Adrenal gland (tissue), 9 donors: ENCODE measurements at regions not wholly inside any gene's neighbourhood (a gene's known extent, or its start where the extent isn't known, plus 50 kb on each side); places are given as distances from the start of the nearest gene placed in this dataset.

ENCODE experiments used
- DNase-seq, 7 donors: peaks; one replicate each; pipeline ENCODE4 v3.0.0-alpha.2; 2019 to 2020
- H3K27ac ChIP-seq, 5 donors: fragments of 200-600 bp; sonication (generic) in 4 of 5; 1 replicate in 3 of 5; 2 replicates in 2 of 5; pipeline versions ENCODE4 v1.5.1 to v1.8.0; 2016 to 2020; ENCODE audit warnings: mild to moderate bottlenecking in 1 of 5
- H3K27me3 ChIP-seq: fragments of 200-600 bp; 2 replicates; pipeline ENCODE4 v1.8.0; 2021
- H3K36me3 ChIP-seq, 2 donors: fragments of 200-600 bp; replicated peaks in 1 of 2; 1 replicate in 1 of 2; 2 replicates in 1 of 2; pipeline versions ENCODE4 v1.5.1 to v1.8.0; 2018 to 2022
- H3K4me1 ChIP-seq, 2 donors: fragments of 200-600 bp; replicated peaks in 1 of 2; 1 replicate in 1 of 2; 2 replicates in 1 of 2; pipeline versions ENCODE4 v1.5.1 to v1.8.0; 2018 to 2021
- H3K4me3 ChIP-seq, 4 donors: fragments of 200-600 bp; sonication (generic) in 3 of 4; one replicate each; pipeline ENCODE4 v1.5.1; 2016 to 2018
- H3K9me3 ChIP-seq, 3 donors: fragments of 200-600 bp; sonication (generic) in 1 of 3; replicated peaks in 1 of 3; 1 replicate in 2 of 3; 2 replicates in 1 of 3; pipeline versions ENCODE4 v1.5.1 to v1.8.0; 2016 to 2021
- CTCF ChIP-seq, 6 experiments: fragments of 450-650 bp in 4 of 6; fragments of 200-600 bp in 2 of 6; sonication (generic) in 1 of 6; IDR thresholded peaks; 1 replicate in 5 of 6; 2 replicates in 1 of 6; pipeline versions ENCODE4 v1.5.1 to v1.8.0; 2016 to 2021; ENCODE audit warnings: antibody characterized with exemption in 6 of 6, mild to moderate bottlenecking in 2 of 6, moderate library complexity in 1 of 6
- POLR2A ChIP-seq, 2 donors: fragments of 450-650 bp; IDR thresholded peaks; one replicate each; pipeline ENCODE4 v1.6.1; 2017; ENCODE audit warnings: antibody characterized with exemption in 2 of 2, mild to moderate bottlenecking in 2 of 2, moderate library complexity in 1 of 2
- WGBS, 4 donors: extraction: QIAGEN DNeasy Blood & Tissue Kit in 2 of 4; methylation state at CpG; one replicate each; pipeline versions ENCODE4 v1.1.5 to v1.1.7; 2013 to 2017; 5-methylcytosine and 5-hydroxymethylcytosine counted together
- intact Hi-C, 2 donors: fragments of 100-400 bp; cut with DNase I; formaldehyde crosslinking; loops; one replicate each; pipeline versions ENCODE4 v1.14.1 to v1.15.0; 2022 to 2023
- donor health status: healthy with polysubstance abuse.
- donor health status: Bipolar disorder and iron deficiency.
- donor health status: DM: yes; HTN: yes; CAD: no.
- donor health status: DM: no; HTN: no; CAD: no.
- donor health status: DM: no; HTN: no; CAD: no.

- Histone ChIP-seq H3K36me3 (no peaks in the 10 kb centered on the region), H3K4me3 (no peak overlapping the region), H3K27ac (no peak overlapping the region), H3K9me3 (no peaks in the 10 kb centered on the region), H3K4me1 (no peaks in the 10 kb centered on the region), H3K27me3 (no peaks in the 10 kb centered on the region)
- intact Hi-C loops = no loop called here
- 32 to 66% (median 58%) methylated on average over 9 of the region's 9 CpGs for whole genome bisulfite sequencing, 4 donors
- peak in 3 of 7 donors; percentile 24 to 38 (median 29) for DNase-seq
- TF ChIP-seq CTCF (IDR thresholded peaks at IDR 0.05) = no peak
- TF ChIP-seq POLR2A (IDR thresholded peaks at IDR 0.05) = no peak
Observed at GRCh38 chr6:169339025-169339424, 85.4 kb upstream of the THBS2 start.

DNA sequence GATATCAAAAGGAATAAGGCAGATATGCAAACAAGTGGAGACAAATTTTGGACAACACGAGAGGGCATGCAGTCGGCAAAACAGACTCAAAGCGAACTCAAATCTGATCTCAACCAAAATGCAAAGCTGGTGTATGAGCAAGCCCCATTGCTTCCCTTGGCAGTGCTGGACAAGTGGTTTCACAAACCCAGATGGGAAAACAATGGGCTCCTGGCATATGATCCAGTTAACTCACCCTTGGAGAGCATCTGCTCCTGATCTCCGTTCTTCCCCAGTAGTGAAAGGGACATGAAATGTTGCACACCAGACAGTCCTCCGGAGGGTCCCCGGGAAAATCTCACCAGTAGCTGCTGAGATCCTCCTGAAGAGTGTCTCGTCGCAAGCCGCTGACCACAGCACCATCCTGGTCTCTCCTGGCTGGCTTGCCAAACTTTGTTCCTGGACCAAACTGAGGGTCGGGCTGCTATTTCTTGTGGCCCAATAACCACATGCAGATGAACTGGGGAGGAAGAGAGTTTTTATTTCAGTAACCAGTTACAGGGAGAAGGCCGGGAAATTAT, 84.3 kb upstream of the THBS2 start:
- no peak for TF ChIP-seq CTCF (IDR thresholded peaks at IDR 0.05)
- TF ChIP-seq POLR2A (IDR thresholded peaks at IDR 0.05) = no peak
- no peaks in the 10 kb centered on the region for H3K36me3 ChIP-seq
- no peak for DNase-seq
- 92 to 97% (median 93%) methylated on average over 5 to 11 of the region's 11 CpGs for WGBS, 4 donors
- H3K27ac ChIP-seq = no peak overlapping the region
- no peaks in the 10 kb centered on the region for H3K27me3 ChIP-seq
- no peaks in the 10 kb centered on the region for H3K4me1 ChIP-seq
- H3K4me3 ChIP-seq = no peak overlapping the region
- intact Hi-C loops = no loop called here
- H3K9me3 ChIP-seq = no peaks in the 10 kb centered on the region

- Histone ChIP-seq H3K4me1 (no peaks in the 10 kb centered on the region), H3K4me3 (no peak overlapping the region), H3K27me3 (no peaks in the 10 kb centered on the region), H3K36me3 (no peaks in the 10 kb centered on the region), H3K27ac (no peak overlapping the region), H3K9me3 (no peaks in the 10 kb centered on the region)
- TF ChIP-seq CTCF (IDR thresholded peaks at IDR 0.05) = no peak
- no peak for TF ChIP-seq POLR2A (IDR thresholded peaks at IDR 0.05)
- DNase-seq = no peak
- intact Hi-C loops = no loop called here
- 88 to 96% (median 92%) methylated on average over 4 of the region's 4 CpGs for WGBS, 4 donors
Observed at GRCh38 chr6:169335301-169335700, 81.7 kb upstream of the THBS2 start.

GRCh38 chr6:169332250-169332649, 78.6 kb upstream of the THBS2 start:
- no peaks in the 10 kb centered on the region for H3K36me3 ChIP-seq
- H3K9me3 ChIP-seq = no peaks in the 10 kb centered on the region
- no peak for DNase-seq
- WGBS, 4 donors = 81 to 86% (median 84%) methylated on average over 10 of the region's 10 CpGs
- TF ChIP-seq POLR2A (IDR thresholded peaks at IDR 0.05) (no peak), CTCF (IDR thresholded peaks at IDR 0.05) (no peak)
- H3K27me3 ChIP-seq = no peaks in the 10 kb centered on the region
- no peak overlapping the region for H3K27ac ChIP-seq
- no peak overlapping the region for H3K4me3 ChIP-seq
- no peaks in the 10 kb centered on the region for H3K4me1 ChIP-seq
- intact Hi-C loops = no loop called here
